Hypothalamus (tissue), 51 donors: ENCODE measurements at regions not wholly inside any gene's neighbourhood (a gene's known extent, or its start where the extent isn't known, plus 50 kb on each side); places are given as distances from the start of the nearest gene placed in this dataset.

Experiments used
- DNase-seq, 51 donors: peaks; one replicate each; lab custom pipeline; 2025; lab: John Stamatoyannopoulos, UW

DNA sequence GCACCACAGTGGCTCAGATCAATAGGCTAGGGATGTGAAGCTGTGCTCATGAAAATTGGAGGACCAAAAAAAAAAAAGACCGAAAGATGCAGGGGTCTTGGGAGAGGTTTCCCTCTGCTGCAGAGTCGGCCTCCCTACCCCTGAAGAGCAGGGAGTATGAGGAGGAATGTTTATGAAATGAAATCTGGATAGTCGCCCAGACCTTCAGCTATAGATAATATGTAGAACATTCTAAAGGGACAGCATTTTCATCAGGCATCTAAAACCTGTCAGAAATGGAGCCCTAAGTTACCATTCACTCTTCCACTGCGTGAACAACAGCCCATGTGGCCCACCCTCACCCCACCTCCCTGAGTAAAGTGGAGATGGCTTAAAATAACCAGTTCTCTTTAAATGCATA is 122.9 kb downstream of the TMEM174 start:
- DNase-seq, result no peak

DNA sequence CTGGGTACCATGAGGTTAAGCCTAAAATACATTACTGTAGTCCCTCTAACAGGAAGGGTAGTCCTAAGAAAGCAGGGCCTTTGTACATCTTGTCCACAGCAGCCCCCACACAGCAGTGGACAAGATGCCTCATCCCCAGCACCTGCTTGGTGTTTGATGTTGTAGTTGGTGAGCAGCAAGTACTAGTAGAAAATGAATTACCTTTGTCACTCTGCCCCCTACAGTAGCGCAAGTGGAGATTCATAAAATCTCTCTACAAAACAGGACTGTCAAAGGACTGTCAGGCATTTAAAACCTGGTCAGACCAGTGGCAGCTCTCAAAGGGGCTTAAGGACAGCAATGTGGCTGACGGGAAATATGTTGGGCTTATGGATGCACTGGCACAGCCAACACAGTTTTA is 122.5 kb downstream of the TMEM174 start:
- DNase-seq, result no peak

DNA sequence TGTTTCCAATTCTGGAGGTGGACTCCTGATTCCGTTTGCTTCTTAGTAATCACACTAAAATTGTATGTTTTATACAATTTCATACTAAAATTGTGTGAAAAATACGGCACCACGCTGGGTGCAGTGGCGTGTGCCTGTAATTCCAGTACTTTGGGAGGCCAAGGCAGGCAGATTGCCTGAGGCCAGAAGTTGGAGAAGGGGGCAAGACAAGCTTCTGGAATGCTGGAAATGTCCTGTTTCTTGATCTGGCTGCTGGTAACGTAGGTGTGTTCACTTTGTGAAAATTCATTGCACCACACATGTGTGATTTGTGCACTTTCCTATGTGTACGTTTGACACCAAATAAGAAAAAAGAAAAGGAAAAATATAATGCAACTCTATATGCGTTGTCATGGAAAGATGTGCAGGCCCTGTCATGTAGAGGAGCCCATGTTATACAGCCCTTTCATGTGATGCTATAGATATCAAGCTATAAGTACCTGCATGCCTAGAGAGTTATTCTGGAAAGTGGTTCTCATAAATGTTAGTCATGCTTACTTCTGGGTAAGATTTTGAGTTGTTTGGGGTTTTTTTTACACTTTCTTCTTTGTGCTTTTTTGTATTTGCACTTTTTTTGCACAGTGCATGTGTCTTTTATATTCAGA is 119.9 kb downstream of the TMEM174 start:
- no peak for DNase-seq

DNA sequence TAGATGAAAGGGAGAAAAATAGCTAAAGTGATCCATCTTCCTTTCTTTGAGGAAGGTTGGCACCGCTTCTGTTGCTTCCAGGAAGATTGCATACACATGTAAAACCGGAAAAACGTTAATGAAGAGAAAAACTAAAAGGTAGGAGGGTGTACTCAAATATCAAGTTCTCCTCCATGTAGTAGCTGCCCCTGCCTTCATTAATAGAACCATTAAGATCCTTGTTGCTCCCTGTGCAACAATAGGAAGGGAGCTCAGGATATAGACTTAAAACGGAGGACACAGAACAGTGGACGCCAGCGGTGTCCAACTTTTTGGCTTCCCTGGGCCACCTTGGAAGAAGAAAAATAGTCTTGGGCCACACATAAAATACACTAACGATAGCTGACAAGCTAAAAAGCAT is 118.9 kb downstream of the TMEM174 start:
- no peak for DNase-seq

DNA sequence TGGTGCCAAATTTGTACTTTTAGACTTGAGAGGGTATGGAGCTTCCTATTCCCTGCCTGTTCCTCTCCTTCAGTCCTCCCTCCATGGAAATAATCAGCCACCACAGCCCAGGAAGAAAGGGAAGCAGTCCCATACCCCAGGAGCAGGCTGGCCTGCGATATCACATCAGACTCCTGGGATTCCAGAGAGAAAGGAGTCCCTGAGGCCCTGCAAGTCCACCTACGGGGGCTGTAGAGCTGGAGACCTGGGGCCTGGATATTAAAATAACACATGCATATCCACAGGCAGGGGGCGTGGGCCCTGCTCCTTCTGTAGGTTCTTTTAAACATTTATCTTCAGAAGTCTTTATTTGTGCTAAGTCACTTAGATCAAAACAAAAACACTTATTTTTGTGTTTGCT is 117.2 kb downstream of the TMEM174 start:
- DNase-seq, result no peak

DNA sequence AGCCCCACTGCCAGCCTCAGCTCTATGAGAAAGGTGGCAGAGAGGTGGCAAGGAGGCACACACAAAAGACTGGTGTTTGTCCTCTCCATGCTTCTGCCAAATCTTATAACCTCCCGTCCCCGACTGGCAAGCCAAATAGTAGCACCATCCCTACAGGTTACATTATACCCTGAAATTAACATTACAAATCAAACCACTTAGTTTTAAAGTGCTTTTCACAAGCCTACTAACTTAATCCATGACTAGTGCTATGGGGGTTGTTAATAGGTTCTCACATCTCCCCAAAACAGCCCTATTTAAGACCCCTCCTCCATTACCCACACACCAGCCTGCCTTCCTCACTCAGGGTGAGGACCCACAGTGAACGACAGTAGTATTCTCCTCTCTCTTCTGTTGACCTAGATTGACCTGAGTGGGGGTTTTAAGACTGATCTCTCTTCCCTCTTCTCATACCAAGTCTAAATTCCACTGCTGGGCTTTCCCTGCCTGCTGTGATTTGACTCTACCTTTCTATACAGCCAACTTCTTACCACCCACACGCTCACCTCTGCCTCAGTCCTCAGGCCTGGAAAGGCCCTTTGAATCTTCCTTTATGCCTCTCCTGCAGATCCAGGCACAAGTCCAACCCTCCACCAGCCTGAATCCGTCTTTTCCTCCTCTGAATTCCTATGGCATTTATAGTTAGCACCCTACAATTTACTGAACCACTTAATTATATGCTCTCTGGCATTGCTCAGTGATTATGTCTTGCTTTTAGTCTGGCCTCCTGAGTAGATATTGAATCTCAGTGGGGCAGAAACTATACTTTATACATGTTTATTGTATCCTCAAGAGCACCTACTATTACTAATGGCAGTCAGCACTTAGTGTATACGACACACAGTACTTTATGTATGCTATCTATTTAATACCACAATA is 116.1 kb downstream of the TMEM174 start:
- DNase-seq, result no peak

DNA sequence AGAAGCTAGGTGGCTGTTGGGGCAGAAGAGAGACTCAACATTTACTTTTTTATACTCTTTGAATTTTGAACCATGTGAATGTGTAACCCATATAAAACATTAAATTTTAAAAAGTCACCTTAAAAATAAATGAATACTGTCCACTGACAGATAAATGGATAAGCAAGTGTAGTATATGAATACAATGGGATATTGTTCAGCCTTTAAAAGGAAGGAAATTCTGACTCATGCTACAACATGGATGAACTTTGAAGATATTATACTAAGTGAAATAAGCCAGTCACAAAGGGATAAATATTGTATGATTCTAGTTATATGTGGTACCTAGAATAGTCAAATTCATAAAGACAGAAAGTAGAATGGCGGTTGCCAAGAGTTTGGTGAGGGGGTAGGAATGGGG is 113.9 kb downstream of the TMEM174 start:
- DNase-seq, result no peak

DNA sequence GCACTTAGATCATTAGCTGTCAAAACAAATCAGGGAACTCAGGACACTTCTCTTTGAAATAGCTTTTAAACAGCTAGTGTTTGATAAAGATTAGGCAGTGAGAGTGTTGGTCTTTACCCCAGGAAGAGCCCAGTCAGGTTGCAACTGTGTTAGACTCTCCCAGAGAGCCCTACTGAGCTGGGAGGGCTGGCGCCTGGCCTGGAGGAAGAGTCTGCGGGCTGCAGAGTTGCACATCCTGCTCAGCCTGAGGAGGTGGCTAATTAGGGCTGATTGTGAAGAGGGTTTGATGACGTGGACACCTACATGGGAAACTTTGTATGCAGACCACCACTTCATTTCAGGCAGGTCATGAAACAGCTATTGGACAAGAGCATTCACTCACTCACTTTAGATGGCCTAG is 112.0 kb downstream of the TMEM174 start:
- DNase-seq, result no peak

DNA sequence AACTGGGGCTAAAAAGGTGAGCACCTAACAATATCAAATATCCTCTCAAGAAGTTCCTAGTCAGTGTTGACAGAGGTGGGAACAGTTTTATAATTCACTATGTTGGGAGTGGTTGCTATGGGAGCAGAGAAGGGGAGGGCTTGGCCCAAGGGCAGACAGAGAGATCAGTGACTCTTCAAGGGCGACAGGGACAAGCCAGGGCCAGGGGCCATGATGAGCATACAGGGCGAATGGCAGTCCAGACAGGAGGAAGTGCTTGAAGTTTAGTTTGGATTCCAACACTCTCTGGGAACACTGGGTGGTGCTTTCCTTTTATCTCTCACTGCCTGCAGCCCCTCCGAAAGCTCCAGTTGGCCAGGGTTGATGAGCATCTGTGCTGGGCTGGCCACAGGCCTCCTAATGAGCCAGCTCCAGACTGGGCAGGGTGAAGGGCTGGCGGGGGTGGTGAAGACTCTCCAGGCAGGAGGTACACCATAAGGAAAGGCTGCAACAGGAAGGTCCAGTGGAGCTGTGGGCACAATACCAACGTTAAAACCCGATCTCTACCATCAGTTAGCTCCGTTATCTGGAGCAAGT is 111.3 kb downstream of the TMEM174 start:
- no peak for DNase-seq

DNA sequence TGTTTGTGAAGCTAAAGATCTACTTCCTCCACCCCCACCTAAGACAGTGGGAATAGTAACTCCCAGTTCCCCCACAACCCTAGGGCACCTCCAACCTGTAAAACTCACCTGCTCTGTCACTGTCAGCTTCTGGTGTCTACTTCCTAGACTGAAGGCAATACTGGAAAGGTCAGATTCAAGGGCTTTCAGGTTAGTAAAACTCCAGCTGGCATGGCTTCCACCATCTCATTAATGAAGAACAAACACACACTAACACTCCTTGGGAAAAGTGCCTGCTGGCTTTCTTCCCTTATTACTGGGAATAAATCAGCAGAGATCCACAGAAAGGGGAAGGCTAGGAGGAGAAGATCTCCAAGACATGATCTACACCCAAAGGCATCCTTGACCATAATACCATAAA is 109.9 kb downstream of the TMEM174 start:
- DNase-seq, result no peak

DNA sequence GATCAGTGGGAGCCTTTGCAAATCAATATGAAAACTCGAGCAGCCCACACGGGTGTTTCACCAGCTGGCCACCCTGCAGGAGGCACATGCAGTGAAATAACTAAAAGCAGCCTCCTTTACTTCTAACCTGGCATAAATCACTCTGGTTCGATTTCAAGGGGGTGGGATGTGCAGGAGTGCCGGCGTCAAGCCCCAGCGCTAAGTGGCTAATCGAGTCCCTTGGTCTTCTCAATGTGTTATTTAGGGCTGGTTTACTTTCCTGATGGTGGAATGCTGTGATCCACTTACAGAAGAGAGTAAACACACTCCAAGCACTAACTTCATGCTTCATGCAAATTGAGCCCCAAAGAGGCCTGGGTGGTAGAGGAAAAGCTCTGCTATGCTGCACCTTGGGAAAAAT is 109.4 kb downstream of the TMEM174 start:
- no peak for DNase-seq

DNA sequence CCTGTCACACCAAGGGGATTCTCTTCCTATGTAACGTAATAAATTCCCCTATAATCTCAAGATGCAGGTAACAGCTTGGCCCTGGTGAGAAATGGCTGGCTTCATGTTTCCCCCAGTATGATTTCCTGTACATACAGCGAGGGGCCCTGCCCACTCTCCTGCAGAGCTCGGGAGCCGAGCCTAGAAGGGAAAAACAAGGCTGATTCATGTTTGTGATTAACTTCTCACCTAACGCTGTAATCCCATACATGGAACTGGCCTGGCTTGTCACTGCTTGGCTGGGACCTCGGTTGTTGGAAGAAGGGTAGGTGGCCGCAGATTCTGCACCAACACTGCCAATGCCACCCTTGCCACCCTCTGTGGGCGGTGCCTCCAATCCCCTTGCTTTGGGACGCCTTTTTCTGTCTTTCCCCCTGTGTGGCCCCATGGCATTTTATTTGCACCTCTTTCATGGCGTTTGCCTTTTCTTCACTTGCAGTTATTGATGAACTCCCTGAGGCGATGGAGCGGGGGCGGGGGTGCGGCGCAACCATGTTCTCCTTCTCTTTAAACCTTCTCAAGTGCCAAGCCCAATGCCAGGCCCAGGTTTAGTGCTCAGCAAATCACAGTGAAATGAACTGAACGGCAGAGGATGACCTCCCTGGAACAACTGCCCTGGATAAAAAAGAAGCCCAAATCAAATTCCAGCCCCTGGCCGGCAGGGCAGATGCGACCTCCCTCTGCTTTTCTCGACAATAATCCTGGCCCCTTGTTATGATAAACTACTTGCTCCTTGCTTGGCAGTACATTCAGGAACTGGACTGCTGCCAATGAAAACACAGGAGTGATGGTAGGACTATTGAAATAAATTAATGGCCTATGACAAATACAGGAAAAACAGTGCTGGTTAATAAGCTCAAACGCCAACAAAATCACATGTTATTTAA is 108.1 kb downstream of the TMEM174 start:
- DNase-seq, result no peak

DNA sequence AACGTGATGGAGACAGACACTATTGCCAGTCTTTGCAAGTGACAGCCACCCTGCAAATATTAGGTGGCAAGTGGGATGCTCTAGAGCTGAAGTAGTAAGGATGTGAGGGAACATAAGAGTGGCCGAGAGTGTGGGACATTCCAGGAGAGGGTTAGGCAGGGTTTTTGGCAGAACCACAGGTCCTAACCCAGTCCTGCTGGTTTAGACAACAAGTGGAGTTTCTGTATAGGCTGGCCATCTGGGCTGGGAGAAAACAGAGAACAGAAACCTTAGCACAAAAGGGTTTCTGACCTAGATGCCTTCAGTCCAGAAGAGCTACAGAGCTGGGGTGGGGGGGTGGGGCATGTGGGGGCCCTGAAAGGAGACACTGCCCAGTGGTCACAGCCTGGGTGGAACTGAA is 107.4 kb downstream of the TMEM174 start:
- DNase-seq, result no peak

DNA sequence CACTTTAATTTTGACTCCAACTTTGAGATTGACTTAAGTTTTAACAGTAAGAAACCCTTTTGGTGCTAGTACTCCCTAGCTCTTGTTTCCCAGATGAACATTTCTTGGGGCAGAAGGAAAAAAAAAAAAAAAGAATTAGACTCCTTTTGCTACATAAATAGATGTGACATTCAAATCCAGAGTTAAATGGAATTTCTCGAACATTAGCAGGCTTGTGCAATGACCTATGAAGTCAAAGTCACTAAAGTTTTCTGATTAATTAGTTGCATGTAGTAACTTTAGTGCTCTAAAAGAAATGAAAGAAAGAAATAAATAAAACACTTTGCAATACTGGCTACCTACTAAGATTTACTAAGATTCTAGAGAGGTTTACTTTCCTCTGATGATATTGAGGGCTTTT is 106.8 kb downstream of the TMEM174 start:
- DNase-seq, result no peak

DNA sequence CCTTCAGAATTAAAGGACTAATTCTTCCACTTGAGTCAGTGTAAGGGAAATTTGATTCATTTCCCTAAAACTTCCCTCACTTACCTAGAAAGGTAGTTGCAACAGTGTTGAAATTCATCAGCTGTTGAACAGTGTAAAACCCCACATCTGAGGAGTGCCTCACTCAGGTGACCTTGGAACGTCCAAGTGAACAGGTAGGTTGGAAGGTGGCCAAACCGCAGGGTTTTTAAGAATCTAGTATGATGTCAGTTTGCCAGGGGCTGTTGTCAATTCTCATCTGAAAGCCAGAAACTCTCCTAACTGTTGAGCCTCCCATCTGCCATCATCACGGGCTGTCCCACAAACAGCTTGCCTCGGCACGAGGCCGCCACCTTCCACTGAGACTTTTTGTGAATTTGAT is 105.7 kb downstream of the TMEM174 start:
- DNase-seq, result no peak

DNA sequence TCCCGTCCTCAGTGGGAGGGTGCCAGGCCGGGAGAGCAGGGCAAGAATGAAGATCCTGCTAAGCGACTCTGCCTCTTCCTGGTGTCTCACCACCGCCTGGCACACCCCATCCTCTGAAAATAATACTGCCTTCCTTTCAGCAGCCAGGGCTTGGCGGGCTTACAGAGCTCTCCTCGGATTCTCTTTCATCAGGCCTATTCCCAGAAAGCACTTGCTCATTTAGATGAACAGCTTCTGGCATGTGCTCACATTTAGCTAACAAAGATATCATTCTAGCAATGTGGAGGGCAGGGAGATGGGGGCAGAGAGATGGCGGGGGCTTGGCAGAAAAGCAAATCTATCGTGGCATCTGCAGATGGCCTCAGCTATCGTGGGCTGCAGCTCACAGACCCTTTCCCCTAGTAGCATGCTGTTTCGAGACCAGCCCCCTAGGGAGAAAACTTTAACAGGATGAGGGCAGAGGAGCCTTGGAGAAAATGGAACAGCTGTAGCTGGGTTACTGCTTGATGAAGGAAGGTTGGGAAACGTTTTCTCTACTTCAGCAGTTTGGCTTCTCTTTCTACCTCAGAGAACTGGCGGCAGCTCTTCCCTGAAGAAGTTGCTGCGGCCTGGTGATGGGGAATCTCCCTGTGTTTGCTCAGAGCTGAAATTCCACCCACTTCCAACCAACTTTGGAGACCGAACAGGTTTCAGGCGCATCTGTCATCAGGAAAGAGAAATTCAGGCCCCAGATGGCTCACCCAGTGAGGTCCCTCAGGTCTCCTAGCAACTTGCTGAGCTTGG is 102.1 kb downstream of the TMEM174 start:
- DNase-seq, result peak in 46 of 51 donors; percentile 12 to 91 (median 59)

DNA sequence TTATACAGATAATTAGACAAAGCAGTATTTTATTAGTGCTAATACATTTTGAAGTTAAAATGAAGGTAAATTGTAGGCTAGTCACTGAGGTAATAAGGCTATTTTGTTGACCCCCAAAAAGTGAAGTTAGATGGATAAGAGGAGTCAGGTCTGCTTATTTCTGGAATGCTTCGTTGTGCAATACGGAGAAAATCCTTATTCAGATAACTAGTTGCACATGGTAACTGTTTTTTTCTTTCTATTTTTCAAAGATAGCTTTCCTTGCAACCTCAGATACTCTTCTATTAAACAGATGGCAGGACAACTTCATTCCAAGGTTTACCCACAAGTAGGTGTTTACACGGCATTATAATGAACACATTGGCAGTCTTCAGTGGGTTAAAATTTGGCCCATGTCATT is 101.1 kb downstream of the TMEM174 start:
- no peak for DNase-seq

DNA sequence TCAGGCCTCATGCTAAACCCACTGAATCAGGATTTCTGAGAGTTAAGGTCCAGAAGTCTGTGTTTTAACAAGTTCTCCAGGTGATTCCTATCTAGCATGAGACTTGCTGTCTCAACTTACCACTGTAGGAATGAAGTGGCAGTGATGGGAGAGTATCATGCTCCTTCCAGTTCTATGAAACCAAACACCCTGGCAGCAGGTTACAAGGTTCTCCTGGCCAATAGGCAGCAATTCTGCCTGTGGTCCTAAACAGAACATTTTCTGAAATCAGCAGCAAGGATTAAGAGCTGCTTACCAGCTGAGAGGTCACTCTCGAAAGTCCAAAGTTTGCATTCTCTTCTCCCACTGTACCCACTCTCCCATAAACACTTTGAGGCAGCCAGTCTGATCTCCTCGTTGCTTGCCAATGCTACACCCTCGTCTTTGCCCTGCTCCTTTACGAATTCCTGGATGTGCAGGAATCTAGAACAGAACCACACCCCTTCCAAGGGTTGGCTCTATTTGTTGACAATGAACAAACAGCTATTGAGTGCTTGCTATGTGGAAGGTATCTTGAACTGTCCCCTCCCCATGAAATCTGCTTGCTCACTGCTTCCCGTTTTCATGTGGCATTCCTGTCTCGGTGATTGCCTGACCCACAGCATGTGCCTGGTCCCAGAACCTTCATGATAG is 100.5 kb downstream of the TMEM174 start:
- DNase-seq, result no peak

DNA sequence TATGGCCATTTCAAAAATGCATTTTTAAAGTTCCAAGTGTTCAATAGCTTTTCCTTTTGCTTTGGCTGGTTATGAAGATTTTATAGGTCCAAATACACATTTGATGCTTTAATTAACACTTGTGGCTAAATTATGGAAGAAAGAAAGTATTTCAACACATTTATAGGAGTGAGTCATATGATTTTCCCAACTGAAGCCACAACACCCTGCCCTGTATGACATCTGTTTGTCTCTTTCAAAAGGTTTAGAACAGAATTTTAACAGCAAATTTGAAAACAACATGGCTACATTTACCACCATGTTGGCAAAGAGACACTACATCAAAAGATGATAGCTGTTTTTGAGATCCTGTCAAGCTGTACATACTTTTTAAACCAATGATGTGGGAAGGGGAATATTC is 99.4 kb downstream of the TMEM174 start:
- DNase-seq, result no peak
